DMS79 treated with DMSO at 0.1 percent for 48 hours (cell line): ENCODE measurements at regions not wholly inside any gene's neighbourhood (a gene's known extent, or its start where the extent isn't known, plus 50 kb on each side); places are given as distances from the start of the nearest gene placed in this dataset.
A peak's percentile ranks its signal among the peaks of the same experiment; 100 is the strongest.

Experiments used
- DNase-seq: peaks from one replicate; lab custom pipeline; 2025; lab: John Stamatoyannopoulos, UW

- no peak for DNase-seq
Measured at GRCh38 chr4:108399610-108400265, 220.6 kb upstream of the RPL34 start.

GRCh38 chr4:108398836-108399235 is 221.5 kb upstream of the RPL34 start:
- no peak for DNase-seq

GRCh38 chr4:108398316-108398715 is 222.1 kb upstream of the RPL34 start:
- peak; percentile 14 for DNase-seq

- DNase-seq, result no peak
Measured at GRCh38 chr4:108397850-108398249, 222.5 kb upstream of the RPL34 start.

GRCh38 chr4:108396900-108397497 is 223.4 kb upstream of the RPL34 start:
- DNase-seq, result peak; percentile 38

GRCh38 chr4:108395786-108396185 is 224.6 kb upstream of the RPL34 start:
- no peak for DNase-seq

GRCh38 chr4:108393890-108394472 is 225.2 kb upstream of the LEF1 start:
- DNase-seq, result no peak

- DNase-seq, result no peak
Measured at GRCh38 chr4:108391701-108392455, 223.1 kb upstream of the LEF1 start.

GRCh38 chr4:108385076-108385475 is 216.3 kb upstream of the LEF1 start:
- DNase-seq, result no peak

GRCh38 chr4:108384544-108384943 is 215.8 kb upstream of the LEF1 start:
- DNase-seq, result peak; percentile 24

GRCh38 chr4:108383157-108383556 is 214.4 kb upstream of the LEF1 start:
- no peak for DNase-seq

GRCh38 chr4:108382751-108383150 is 214.0 kb upstream of the LEF1 start:
- no peak for DNase-seq

- no peak for DNase-seq
Measured at GRCh38 chr4:108378164-108378563, 209.4 kb upstream of the LEF1 start.

GRCh38 chr4:108377021-108377420 is 208.3 kb upstream of the LEF1 start:
- DNase-seq, result no peak

- DNase-seq, result no peak
Measured at GRCh38 chr4:108375434-108375833, 206.7 kb upstream of the LEF1 start.

GRCh38 chr4:108372681-108373080 is 203.9 kb upstream of the LEF1 start:
- DNase-seq, result no peak

GRCh38 chr4:108371282-108371681 is 202.6 kb upstream of the LEF1 start:
- DNase-seq, result peak; percentile 41

- DNase-seq, result peak; percentile 69
Measured at GRCh38 chr4:108370291-108371141, 201.8 kb upstream of the LEF1 start.

- no peak for DNase-seq
Measured at GRCh38 chr4:108369035-108369655, 200.4 kb upstream of the LEF1 start.

GRCh38 chr4:108367751-108368150 is 199.0 kb upstream of the LEF1 start:
- DNase-seq, result no peak

GRCh38 chr4:108366716-108367115 is 198.0 kb upstream of the LEF1 start:
- DNase-seq, result no peak
